Fibroblast of lung (primary cell): ENCODE measurements at regions not wholly inside any gene's neighbourhood (a gene's known extent, or its start where the extent isn't known, plus 50 kb on each side); places are given as distances from the start of the nearest gene placed in this dataset.

ENCODE experiments used
- CTCF ChIP-seq, 2 donors: IDR thresholded peaks in 1 of 2; conservative IDR thresholded peaks in 1 of 2; 1 replicate in 1 of 2; 2 replicates in 1 of 2; pipeline ENCODE4 v1.5.1; 2011 to 2012; ENCODE audit warnings: low read length in 2 of 2, control low read depth in 1 of 2, inconsistent platforms in 1 of 2, low read depth in 1 of 2, mild to moderate bottlenecking in 1 of 2
- EZH2 ChIP-seq: IDR thresholded peaks from 2 replicates; pipeline ENCODE4 v1.5.1; 2012; ENCODE audit warnings: low read length, control low read depth, mild to moderate bottlenecking; ENCODE audit errors: missing control alignments

GRCh38 chr6:11392778-11393507, 144.6 kb upstream of the TMEM170B start:
- TF ChIP-seq CTCF (conservative IDR thresholded peaks at IDR 0.05 in 1 of 2, IDR thresholded peaks at IDR 0.05 in 1 of 2; ENCODE audit: low read depth in 1 of 2, low read length in 2 of 2): no peak
- TF ChIP-seq EZH2: no peak
